GM12872 (cell line): ENCODE measurements at regions not wholly inside any gene's neighbourhood (a gene's known extent, or its start where the extent isn't known, plus 50 kb on each side); places are given as distances from the start of the nearest gene placed in this dataset.

Experiments used
- CTCF ChIP-seq: IDR thresholded peaks from 3 replicates; pipeline ENCODE4 v1.5.1; 2011; ENCODE audit warnings: low read depth, mild to moderate bottlenecking, low read length, moderate library complexity; ENCODE audit not compliant: insufficient read depth

GRCh38 chr17:68801335-68802247, 153.6 kb downstream of the ABCA8 start:
- no peak for TF ChIP-seq CTCF

- no peak for TF ChIP-seq CTCF
Observed at GRCh38 chr17:68800751-68801150, 154.4 kb downstream of the ABCA8 start.

GRCh38 chr17:68794636-68795434, 160.4 kb downstream of the ABCA8 start:
- TF ChIP-seq CTCF = peak; percentile 35; the same call in 2 of the 3 replicates

- no peak for TF ChIP-seq CTCF
Observed at GRCh38 chr17:68792873-68793272, 162.3 kb downstream of the ABCA8 start.

GRCh38 chr17:68792042-68792685, 163.0 kb downstream of the ABCA8 start:
- TF ChIP-seq CTCF = no peak

GRCh38 chr17:68790931-68791330, 164.3 kb downstream of the ABCA8 start:
- TF ChIP-seq CTCF = no peak

GRCh38 chr17:68790492-68790891, 164.7 kb downstream of the ABCA8 start:
- TF ChIP-seq CTCF = no peak
